Esophagus squamous epithelium (tissue), 4 donors: ENCODE measurements at regions not wholly inside any gene's neighbourhood (a gene's known extent, or its start where the extent isn't known, plus 50 kb on each side); places are given as distances from the start of the nearest gene placed in this dataset.

Experiments
- CTCF ChIP-seq, 6 experiments: fragments of 450-650 bp in 4 of 6; fragments of 200-600 bp in 2 of 6; sonication (generic) in 2 of 6; IDR thresholded peaks; one replicate each; pipeline ENCODE4 v1.5.1; 2016 to 2019; ENCODE audit warnings: antibody characterized with exemption in 6 of 6, mild to moderate bottlenecking in 4 of 6, moderate library complexity in 4 of 6
- POLR2A ChIP-seq, 4 donors: fragments of 450-650 bp; IDR thresholded peaks; one replicate each; pipeline ENCODE4 v1.6.1; 2017; ENCODE audit warnings: antibody characterized with exemption in 4 of 4, mild to moderate bottlenecking in 4 of 4, moderate library complexity in 3 of 4

GRCh38 chr20:52035977-52036376 is 155.6 kb downstream of the ZFP64 start:
- TF ChIP-seq CTCF (IDR thresholded peaks at IDR 0.05) (no peak), POLR2A (IDR thresholded peaks at IDR 0.05) (no peak)
